ENCODE measurements at regions not wholly inside any gene's neighbourhood (a gene's known extent, or its start where the extent isn't known, plus 50 kb on each side); places are given as distances from the start of the nearest gene placed in this dataset.

GRCh38 chr21:23155281-23155680 is 2157.1 kb downstream of the NCAM2 start:
- Histone ChIP-seq H3K9ac (ENCODE audit: low read length) (no peak overlapping the region), H3K79me2 (ENCODE audit: insufficient read depth, low read length) (no peaks in the 10 kb centered on the region), H3K4me1 (ENCODE audit: control insufficient read depth in 1 of 2, insufficient read depth in 2 of 2, low read length in 2 of 2) (no peaks in the 10 kb centered on the region), H3K4me3 (replicated peaks in 1 of 2; ENCODE audit: low read depth in 1 of 2, low read length in 2 of 2) (no peak overlapping the region), H2AFZ (ENCODE audit: low read depth, low read length, poor library complexity, severe bottlenecking) (no peak overlapping the region), H3K27ac (ENCODE audit: low read depth, low read length) (no peak overlapping the region), H4K20me1 (ENCODE audit: insufficient read depth) (no peaks in the 10 kb centered on the region), H3K27me3 (ENCODE audit: insufficient read depth, low read length) (no peaks in the 10 kb centered on the region), H3K9me2 (ENCODE audit: insufficient read depth) (no peaks in the 10 kb centered on the region), H3K4me2 (ENCODE audit: low read length) (no peak overlapping the region), H3K36me3 (ENCODE audit: control insufficient read depth in 1 of 2, insufficient read depth in 2 of 2, low read length in 2 of 2) (no peaks in the 10 kb centered on the region; a peak in 1 of 4 replicates), H3K9me3 (ENCODE audit: control insufficient read depth in 1 of 2, insufficient read depth in 1 of 2, low read depth in 1 of 2, low read length in 2 of 2) (peaks cover 4 to 29% of the 10 kb centered on the region in 2 experiments; a peak in 3 of 4 replicates)
- no TSS peak for BruUV-seq (replicated peaks)
- ChIA-PET CTCF (no interaction called here), RAD21 (ENCODE audit: low non-redundant PET in 1 of 2, low total read pairs in 2 of 2, uncharacterized antibody in 2 of 2, unreplicated experiment in 2 of 2) (no interaction called here), POLR2A (no interaction called here)
- ATAC-seq: no peak
- intact Hi-C loops (cut with micrococcal nuclease): no loop called here
- TF ChIP-seq EZH2phosphoT487 (IDR thresholded peaks at IDR 0.05; ENCODE audit: borderline replicate concordance) (no peak), TCF7L2 (IDR thresholded peaks at IDR 0.05; ENCODE audit: borderline replicate concordance, extremely low read depth, insufficient read depth, insufficient read length) (no peak), CBX3 (IDR thresholded peaks at IDR 0.05; ENCODE audit: low read depth) (no peak), SRF (IDR thresholded peaks at IDR 0.05; ENCODE audit: low read depth) (no peak), ZBTB33 (IDR thresholded peaks at IDR 0.05; ENCODE audit: extremely low read depth, insufficient replicate concordance, low read length) (no peak), ZNF274 (IDR thresholded peaks at IDR 0.05; ENCODE audit: low read depth, low read length) (no peak), ELF1 (IDR thresholded peaks at IDR 0.05; ENCODE audit: borderline replicate concordance, low read depth) (no peak), ATF3 (IDR thresholded peaks at IDR 0.05) (no peak), CTCF (IDR thresholded peaks at IDR 0.05 in 2 of 3, conservative IDR thresholded peaks at IDR 0.05 in 1 of 3; ENCODE audit: borderline replicate concordance in 1 of 3, insufficient read depth in 1 of 3, low read depth in 2 of 3, low read length in 2 of 3) (no peak), CEBPB (IDR thresholded peaks at IDR 0.05; ENCODE audit: low read depth) (no peak), EGR1 (IDR thresholded peaks at IDR 0.05; ENCODE audit: low read depth) (no peak), JUND (IDR thresholded peaks at IDR 0.05) (no peak), YY1 (IDR thresholded peaks at IDR 0.05; ENCODE audit: extremely low read depth, insufficient replicate concordance, low read depth, low read length) (no peak)
- TF ChIP-seq, protein P1, sequence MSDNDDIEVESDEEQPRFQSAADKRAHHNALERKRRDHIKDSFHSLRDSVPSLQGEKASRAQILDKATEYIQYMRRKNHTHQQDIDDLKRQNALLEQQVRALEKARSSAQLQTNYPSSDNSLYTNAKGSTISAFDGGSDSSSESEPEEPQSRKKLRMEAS (IDR thresholded peaks at IDR 0.05): no peak
- no peak for DNase-seq (ENCODE audit: low read depth, low spot score)

Measured in HCT116 (cell line).